GM18951 (cell line): ENCODE measurements at regions not wholly inside any gene's neighbourhood (a gene's known extent, or its start where the extent isn't known, plus 50 kb on each side); places are given as distances from the start of the nearest gene placed in this dataset.

Experiments
- POLR2A ChIP-seq: IDR thresholded peaks from 4 replicates; pipeline ENCODE4 v1.6.1; 2011; ENCODE audit warnings: mild to moderate bottlenecking; ENCODE audit not compliant: insufficient read length, insufficient read depth; ENCODE audit errors: extremely low read depth
- in situ Hi-C: fragments of 300-500 bp; cut with MboI; formaldehyde crosslinking; loops from one replicate; pipeline ENCODE4 v1.12.0; 2022; ENCODE audit warnings: low sequenced_read_pairs, mixed read lengths, inconsistent platforms; ENCODE audit not compliant: unreplicated experiment

GRCh38 chr1:80876035-80876434, 924.7 kb upstream of the ADGRL2 start:
- in situ Hi-C loops = no loop called here
- no peak for TF ChIP-seq POLR2A

DNA sequence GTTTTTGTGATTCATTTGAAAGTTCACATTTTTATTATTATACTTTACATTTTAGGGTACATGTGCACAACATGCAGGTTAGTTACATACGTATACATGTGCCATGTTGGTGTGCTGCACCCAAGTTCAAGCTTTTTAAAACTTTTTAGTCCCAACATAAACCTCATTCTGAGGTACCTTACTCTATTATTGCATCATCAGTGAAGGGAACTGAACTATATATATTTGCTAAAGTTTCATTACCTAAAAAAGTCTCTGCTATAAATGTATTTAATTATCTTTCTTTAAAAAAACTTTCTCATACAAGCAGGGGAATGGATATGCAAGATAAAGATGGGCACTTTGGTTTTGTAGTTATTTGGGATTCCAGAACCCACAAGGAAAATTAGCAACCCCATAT, 931.4 kb upstream of the ADGRL2 start:
- no peak for TF ChIP-seq POLR2A
- in situ Hi-C loops = no loop called here

GRCh38 chr1:80847904-80848303, 952.8 kb upstream of the ADGRL2 start:
- in situ Hi-C loops = no loop called here

DNA sequence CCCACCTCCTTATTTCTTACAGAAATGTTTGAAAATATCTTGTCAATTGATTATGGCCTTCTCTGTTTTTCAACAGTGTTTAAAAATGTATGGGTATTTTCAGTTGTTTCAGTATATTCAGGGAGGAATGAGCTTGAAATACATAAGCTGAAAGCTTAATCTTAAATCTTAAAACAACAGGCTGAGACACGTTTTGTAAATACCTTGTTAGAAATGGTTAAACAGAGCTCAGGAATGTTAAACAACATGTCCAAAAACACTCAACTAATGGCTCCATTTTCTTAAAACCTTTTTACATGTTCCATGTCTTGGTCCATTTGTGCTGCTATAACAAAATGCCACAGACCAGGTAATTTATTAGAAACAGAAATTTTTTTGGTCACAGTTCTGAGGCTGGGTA, 953.8 kb upstream of the ADGRL2 start:
- no peak for TF ChIP-seq POLR2A
- in situ Hi-C loops = no loop called here

More at GRCh38 chr1:80847904-80848303, 952.8 kb upstream of the ADGRL2 start:
- no peak for TF ChIP-seq POLR2A

GRCh38 chr1:80842796-80843195, 957.9 kb upstream of the ADGRL2 start:
- no peak for TF ChIP-seq POLR2A
- in situ Hi-C loops = no loop called here

DNA sequence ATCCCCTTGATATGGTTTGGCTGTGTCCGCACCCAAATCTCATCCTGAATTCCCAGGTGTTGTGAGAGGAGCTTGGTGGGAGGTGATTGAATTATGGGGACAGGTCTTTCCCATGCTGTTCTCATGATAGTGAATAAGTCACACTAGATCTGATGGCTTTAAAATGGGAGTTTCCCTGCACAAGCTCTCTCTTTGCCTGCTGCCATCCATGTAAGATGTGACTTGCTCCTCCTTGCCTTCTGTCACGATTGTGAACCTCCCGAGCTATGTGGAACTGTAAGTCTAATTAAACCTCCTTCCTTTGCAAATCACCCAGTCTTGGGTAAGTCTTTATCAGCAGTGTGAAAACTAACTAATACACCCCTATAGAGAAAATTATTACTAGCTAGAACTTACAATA, 959.5 kb upstream of the ADGRL2 start:
- no peak for TF ChIP-seq POLR2A
- in situ Hi-C loops = no loop called here

- TF ChIP-seq POLR2A = no peak
- in situ Hi-C loops = no loop called here
Measured at GRCh38 chr1:80837066-80837465, 963.7 kb upstream of the ADGRL2 start.

DNA sequence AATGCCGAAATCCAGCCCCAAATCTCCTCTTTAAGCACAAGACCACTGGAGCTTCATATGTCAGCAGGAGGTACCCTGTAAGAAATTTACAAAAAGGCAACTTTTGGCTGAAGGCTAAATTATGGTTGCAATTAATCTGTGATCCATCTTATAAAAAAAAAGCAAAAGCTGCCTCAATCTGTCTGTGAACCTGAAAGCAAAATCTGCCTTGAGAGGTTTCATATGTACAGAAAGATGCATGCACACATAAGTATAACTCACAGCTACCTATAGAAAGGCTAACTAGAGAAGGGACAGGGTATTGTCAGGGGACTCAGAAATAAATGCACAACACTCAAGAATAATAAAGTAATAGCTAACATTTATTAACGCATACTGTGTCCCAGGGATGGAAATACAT, 964.2 kb upstream of the ADGRL2 start:
- TF ChIP-seq POLR2A = no peak
- in situ Hi-C loops = no loop called here

GRCh38 chr1:80827666-80828065, 973.1 kb upstream of the ADGRL2 start:
- in situ Hi-C loops = no loop called here
- no peak for TF ChIP-seq POLR2A

DNA sequence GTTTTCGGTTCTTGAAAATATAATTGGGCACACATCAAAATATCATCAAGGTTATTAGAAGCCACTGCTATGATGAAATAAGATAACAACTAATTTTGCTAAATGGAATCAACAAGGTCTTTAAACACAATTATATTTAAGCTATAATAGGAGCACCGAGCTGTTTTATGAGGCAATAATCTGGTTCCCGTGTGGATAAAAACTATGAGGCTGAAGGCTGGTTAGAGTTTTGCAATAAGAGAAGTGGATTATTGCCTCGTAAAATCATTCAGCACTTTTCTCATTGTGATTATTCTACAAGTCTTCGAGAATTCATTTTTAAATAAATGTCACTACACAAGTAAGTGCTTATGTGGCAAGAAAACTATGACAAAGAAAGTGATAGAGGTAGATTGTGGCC, 975.7 kb upstream of the ADGRL2 start:
- TF ChIP-seq POLR2A = no peak
- in situ Hi-C loops = no loop called here

DNA sequence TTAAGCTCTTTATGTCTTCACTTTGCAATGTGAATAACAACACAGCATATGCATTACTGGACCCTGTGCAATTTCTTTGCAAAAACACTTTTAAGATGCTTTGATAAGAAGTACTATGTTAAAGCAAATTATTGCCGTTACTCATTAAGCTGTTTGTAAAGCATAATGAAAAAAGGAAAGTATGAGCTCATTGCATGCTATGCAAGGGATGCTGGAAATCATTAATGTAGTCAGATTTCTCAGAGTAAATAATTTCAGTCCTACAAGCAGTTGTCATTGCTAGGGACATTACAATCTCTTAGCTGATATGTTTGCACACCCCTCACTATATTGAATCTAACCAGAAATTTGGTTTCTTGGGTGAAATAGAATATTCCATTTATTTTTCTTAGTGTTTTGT, 982.5 kb upstream of the ADGRL2 start:
- in situ Hi-C loops = no loop called here
- no peak for TF ChIP-seq POLR2A

GRCh38 chr1:80807981-80808380, 992.8 kb upstream of the ADGRL2 start:
- TF ChIP-seq POLR2A = no peak
- in situ Hi-C loops = no loop called here

GRCh38 chr1:80806431-80806830, 994.3 kb upstream of the ADGRL2 start:
- no peak for TF ChIP-seq POLR2A
- in situ Hi-C loops = no loop called here

GRCh38 chr1:80801695-80802094, 999.0 kb upstream of the ADGRL2 start:
- no peak for TF ChIP-seq POLR2A
- in situ Hi-C loops = no loop called here

DNA sequence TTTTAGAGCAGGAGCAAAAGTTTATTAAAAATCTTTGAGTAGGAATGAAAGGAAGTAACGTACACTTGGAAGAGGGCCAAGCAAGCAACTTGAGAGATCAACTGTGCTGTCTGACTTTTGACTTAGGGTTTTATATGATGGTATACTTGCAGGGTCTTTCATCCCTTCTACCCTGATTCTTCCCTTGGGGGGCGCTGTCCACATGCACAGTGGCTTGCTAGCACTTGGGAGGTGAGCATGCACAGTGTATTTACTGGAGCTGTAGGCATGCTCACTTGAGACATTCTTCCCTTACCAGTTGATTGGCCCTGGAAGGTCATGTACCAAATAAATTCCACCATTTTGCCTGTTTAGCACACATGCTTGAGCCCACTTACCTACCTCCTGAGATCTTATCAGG, 1001.3 kb upstream of the ADGRL2 start:
- in situ Hi-C loops = no loop called here
- TF ChIP-seq POLR2A = no peak

GRCh38 chr1:80779275-80779674, 1021.5 kb upstream of the ADGRL2 start:
- TF ChIP-seq POLR2A = no peak
- in situ Hi-C loops = no loop called here
